ENCODE measurements at regions not wholly inside any gene's neighbourhood (a gene's known extent, or its start where the extent isn't known, plus 50 kb on each side); places are given as distances from the start of the nearest gene placed in this dataset.
"Not testable (repeated sequence)": the region's sequence is repeated elsewhere in the genome, so short reads cannot be mapped to it uniquely, and the experiment has no call there.

GRCh38 chr1:60857851-60858250, 224.5 kb upstream of the NFIA start:
- TF ChIP-seq CTCF (IDR thresholded peaks at IDR 0.05; ENCODE audit: low read depth, low read length, missing control alignments) = no peak

DNA sequence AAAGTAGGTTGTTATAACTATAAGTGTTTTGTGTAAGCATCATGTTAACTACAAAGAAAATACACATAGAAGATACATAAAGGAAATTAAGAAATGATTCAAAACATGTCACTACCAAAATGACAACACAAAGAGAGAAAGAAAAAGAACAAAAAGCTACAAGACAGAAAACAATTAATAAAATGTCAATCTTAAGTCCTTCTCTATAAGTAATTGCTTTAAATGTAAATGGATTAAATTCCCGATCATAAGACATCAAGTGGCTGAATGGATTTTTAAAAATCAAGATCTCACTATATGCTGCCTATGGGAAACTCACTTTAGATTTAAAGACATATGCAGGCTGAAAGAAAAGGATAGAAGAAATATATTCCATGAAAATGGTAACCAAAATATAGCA, 232.3 kb upstream of the NFIA start:
- DNase-seq (ENCODE audit: extremely low read depth, low read depth) = no peak
- no peak overlapping the region for H3K4me3 ChIP-seq (replicated peaks; ENCODE audit: low read depth, low read length)
- no peak for TF ChIP-seq CTCF (IDR thresholded peaks at IDR 0.05; ENCODE audit: low read depth, low read length, missing control alignments)

More at GRCh38 chr1:60857851-60858250, 224.5 kb upstream of the NFIA start:
- no peak for DNase-seq (ENCODE audit: extremely low read depth, low read depth)
- H3K4me3 ChIP-seq (replicated peaks; ENCODE audit: low read depth, low read length) = no peak overlapping the region

- DNase-seq (ENCODE audit: extremely low read depth, low read depth) = no peak
- TF ChIP-seq CTCF (IDR thresholded peaks at IDR 0.05; ENCODE audit: low read depth, low read length, missing control alignments) = no peak
- no peak overlapping the region for H3K4me3 ChIP-seq (replicated peaks; ENCODE audit: low read depth, low read length)
Measured at GRCh38 chr1:60849401-60849800, 233.0 kb upstream of the NFIA start.

- TF ChIP-seq CTCF (IDR thresholded peaks at IDR 0.05; ENCODE audit: low read depth, low read length, missing control alignments) = peak; percentile 48
- DNase-seq (ENCODE audit: extremely low read depth, low read depth) = no peak
- no peak overlapping the region for H3K4me3 ChIP-seq (replicated peaks; ENCODE audit: low read depth, low read length)
Measured at GRCh38 chr1:60848583-60849188, 233.7 kb upstream of the NFIA start.

- no peak for TF ChIP-seq CTCF (IDR thresholded peaks at IDR 0.05; ENCODE audit: low read depth, low read length, missing control alignments)
- DNase-seq (ENCODE audit: extremely low read depth, low read depth) = no peak
- no peak overlapping the region for H3K4me3 ChIP-seq (replicated peaks; ENCODE audit: low read depth, low read length)
Measured at GRCh38 chr1:60847855-60848582, 234.3 kb upstream of the NFIA start.

GRCh38 chr1:60847391-60847790, 235.0 kb upstream of the NFIA start:
- no peak for TF ChIP-seq CTCF (IDR thresholded peaks at IDR 0.05; ENCODE audit: low read depth, low read length, missing control alignments)
- no peak for DNase-seq (ENCODE audit: extremely low read depth, low read depth)
- no peak overlapping the region for H3K4me3 ChIP-seq (replicated peaks; ENCODE audit: low read depth, low read length)

DNA sequence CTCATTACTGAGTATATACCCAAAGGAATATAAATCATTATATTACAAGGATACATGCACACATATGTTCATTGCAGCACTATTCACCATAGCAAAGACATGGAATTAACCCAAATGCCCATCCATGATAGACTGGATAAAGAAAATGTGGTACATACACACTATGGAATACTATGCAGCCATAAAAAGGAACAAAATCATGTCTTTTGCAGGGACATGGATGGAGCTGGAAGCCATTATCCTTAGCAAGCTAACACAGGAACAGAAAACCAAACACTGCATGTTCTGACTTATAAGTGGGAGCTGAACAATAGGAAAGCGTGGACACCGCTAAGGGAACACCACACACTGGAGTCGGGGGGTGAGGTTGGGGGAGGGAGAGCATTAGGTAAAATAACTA, 236.7 kb upstream of the NFIA start:
- not testable (repeated sequence) for H3K4me3 ChIP-seq (replicated peaks; ENCODE audit: low read depth, low read length); DNase-seq (ENCODE audit: extremely low read depth, low read depth)

Data from HFF-Myc (cell line).